Renal cortex interstitium (tissue), 11 donors: ENCODE measurements at regions not wholly inside any gene's neighbourhood (a gene's known extent, or its start where the extent isn't known, plus 50 kb on each side); places are given as distances from the start of the nearest gene placed in this dataset.

Source experiments
- DNase-seq, 11 donors: peaks; one replicate each; pipeline ENCODE4 v3.0.0-alpha.2; 2013; ENCODE audit warnings: low read depth in 9 of 11, low spot score in 4 of 11; ENCODE audit errors: extremely low read depth in 1 of 11

GRCh38 chr2:60400462-60401246 is 152.8 kb downstream of the BCL11A start:
- no peak for DNase-seq

- no peak for DNase-seq
Measured at GRCh38 chr2:60394463-60394862, 159.0 kb downstream of the BCL11A start.

DNA sequence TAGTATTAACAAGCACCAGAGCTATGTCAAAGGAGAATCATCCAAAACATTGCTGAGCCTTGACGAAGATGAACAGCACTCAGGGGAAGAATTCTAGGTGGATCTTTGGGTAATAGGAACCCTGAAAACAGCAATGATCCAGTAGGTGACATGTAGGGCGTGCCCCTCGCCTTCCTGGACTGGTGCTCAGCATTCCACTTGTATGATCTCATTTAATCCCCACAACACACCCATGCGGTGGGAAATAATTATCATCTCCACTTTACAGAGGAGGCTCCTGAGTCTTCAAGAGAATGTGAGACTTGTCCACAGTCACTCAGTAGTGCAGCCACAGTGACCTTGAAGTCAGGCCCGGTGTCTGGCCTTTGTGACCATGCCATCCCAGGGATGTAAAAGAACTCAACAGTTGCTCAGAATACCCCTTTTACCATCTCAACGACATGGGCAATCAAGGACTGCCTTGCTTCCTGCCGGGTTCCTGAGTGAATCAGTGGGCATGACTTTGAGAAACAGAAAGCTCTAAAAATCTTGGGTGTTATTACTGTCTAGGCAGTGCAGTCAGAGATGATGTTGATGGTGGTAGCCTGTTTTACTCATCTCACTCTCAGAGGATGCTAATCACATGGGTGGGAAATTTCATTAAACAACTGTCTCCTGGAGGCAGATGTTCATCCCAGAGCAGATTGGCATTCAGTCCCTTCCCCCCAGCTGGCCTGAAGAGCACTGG is 161.6 kb downstream of the BCL11A start:
- no peak for DNase-seq

- DNase-seq: no peak
Measured at GRCh38 chr2:60391230-60391629, 162.2 kb downstream of the BCL11A start.

- no peak for DNase-seq
Measured at GRCh38 chr2:60386436-60386835, 167.0 kb downstream of the BCL11A start.

GRCh38 chr2:60385648-60386047 is 167.8 kb downstream of the BCL11A start:
- DNase-seq: no peak

DNA sequence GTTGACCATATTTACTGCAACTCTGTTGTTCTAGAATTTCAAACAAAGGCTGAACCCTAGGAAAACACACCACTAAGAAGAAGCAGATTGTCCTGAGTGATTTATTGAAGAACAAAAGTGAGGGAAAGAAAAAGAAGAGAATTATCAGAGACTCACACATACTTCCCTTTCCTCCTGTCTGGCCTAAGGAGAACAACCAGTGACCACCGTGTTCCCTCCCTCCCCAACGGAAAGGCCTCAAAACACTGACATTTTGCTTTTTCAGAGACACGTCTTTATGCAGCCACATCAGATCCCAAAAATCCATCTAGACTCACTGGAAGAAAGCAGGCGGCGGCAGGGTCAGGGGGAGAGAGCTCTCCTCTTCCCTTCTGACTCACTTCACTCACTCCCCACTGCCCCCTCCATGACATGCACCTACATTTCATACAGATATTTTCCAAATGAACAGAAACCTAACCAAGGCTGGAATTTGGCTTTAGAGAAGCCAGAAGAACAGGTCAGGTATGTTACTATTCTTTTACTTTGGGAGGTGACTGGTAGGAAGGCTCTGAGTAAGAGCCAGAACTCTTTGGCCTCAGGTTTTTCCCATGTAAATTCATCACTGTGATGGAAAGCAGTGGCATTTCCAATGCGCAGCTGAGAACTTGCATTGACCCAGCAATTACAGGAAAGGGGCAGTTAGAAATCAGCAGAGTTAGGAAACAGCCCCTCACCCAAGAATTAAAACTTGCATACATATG is 169.9 kb downstream of the BCL11A start:
- DNase-seq: no peak

DNA sequence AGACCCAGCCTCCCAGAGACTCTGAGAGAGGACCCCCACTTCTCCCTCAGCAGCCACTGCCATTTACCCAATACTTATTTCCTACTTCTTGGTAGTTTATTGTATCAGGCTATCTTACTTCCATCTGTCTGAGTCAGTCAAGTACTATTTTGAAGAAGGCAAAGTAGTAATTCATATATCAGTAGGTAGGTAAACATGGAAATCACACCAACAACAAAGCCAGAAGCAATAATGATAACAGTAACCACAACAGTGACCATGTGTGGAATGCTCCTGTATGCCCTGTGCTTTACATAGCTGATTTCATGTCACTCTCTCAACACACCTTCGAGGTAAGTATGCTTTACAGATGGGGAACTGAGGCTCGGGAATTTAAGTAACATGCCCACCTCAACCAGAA is 173.0 kb downstream of the BCL11A start:
- DNase-seq: no peak

- DNase-seq: no peak
Measured at GRCh38 chr2:60379684-60380083, 173.8 kb downstream of the BCL11A start.

DNA sequence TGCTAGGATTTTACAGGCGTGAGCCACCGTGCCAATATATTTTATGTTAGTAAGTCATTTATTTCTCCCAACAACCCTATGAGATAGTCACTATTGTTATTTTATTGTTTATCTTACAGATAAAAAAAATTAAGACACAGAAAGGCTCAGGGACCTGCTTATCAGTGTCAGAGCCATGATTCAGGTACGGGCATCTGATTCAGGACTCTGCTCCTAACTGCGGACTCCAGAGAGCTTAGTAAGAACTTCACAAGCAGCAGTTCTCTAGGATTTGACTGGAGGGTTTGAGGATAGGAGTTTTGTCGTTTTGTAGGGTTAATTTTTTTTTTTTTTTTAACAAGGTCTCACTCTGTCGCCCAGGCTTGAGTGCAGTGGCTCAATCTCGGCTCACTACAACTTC is 174.2 kb downstream of the BCL11A start:
- no peak for DNase-seq

DNA sequence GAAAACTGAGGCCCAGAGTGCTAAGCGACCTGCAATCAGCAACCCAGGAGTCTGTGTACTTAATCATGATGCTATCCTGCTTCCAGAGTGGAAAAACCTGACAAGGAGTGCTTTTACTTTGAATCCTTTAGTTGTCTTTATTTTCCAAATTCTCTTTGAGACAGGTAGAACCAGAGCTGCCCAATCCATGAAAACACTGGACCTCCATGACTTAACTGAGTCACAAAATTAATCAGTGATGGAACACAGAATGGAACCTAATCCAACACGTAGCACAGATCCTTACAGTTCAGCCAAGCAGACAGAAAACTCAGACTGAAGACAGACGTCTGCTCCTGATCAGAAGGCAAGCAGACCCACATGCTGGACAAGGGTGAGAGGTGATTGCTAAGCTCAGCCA is 175.6 kb downstream of the BCL11A start:
- DNase-seq: no peak

GRCh38 chr2:60376252-60376651 is 177.2 kb downstream of the BCL11A start:
- DNase-seq: no peak

DNA sequence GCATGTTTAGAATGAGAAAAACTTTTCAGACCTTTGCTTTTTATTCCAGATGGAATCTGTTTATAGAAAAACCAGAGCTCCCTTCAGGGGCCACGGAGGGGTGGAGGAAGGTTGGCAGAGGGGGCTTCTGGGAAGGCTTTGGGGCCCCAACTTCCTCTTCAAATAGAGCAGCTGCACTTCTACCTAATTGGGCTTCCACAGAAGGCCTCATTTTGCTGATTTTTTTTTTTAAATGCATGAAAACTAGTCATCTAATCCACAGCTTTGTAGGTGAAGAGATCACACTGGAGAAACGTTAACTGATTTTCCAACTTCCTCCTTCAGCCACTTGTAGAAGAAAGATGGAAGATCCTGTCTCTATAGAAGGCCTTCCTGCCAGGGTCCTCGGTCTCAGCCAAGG is 181.8 kb downstream of the BCL11A start:
- no peak for DNase-seq

DNA sequence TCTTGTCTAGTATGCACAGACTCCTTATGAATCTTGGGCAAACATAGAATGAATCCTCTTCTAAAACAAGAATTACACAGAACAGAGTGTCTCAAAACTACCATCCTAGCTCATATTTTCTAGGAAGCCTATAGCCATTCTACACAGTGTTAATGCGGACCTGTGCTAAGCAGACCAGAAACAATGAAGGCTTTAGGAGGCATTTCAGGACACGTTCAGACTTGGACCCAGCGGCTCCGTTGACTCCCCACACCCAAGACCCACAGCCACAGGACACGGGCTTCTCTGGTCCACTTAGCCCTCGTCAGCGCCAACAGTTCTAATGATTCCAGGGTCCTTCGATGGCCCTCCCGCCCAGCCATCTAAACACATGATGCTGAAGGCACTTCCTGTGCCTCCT is 182.2 kb downstream of the BCL11A start:
- DNase-seq: no peak

GRCh38 chr2:60370814-60371213 is 182.6 kb downstream of the BCL11A start:
- no peak for DNase-seq

- DNase-seq: no peak
Measured at GRCh38 chr2:60368456-60368855, 185.0 kb downstream of the BCL11A start.

- DNase-seq: no peak
Measured at GRCh38 chr2:60366135-60366712, 187.2 kb downstream of the BCL11A start.

DNA sequence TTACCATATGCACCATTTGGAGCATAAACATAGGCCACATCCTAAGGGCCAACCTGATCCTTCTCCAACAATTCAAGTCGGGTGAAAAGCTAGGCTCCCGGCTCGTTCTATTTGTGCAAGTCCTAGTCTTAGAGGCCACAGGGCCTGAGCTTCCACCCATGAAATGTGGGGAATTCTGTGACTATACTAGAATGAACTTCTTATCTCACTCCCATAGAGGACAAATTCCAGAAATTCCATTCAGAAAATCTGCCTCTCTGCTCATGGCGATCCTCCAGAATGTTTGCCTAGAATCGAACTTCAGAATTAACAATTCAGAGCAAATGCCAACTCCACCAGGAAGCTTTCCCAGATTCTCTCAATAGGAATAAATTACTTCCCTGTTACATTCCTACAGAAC is 187.9 kb downstream of the BCL11A start:
- no peak for DNase-seq

GRCh38 chr2:60364491-60364890 is 189.0 kb downstream of the BCL11A start:
- no peak for DNase-seq

DNA sequence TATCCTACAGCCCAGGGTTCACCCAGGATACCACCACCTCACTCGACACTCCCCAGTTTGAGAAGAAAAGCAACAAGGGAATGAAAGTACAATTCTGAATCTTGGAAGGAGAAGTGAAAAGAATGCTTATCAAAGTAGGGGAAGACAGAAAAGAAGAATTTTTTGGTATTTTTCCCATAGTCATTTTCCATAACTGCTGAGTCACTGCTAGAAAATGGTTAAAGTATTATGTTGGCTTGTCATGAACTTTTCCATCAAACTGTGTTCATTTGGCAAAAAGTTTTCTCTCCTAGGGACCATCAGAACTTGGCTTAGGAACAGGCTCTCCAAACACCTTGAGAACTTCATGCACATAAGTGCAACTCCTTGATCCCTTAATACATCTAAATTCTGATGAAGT is 192.0 kb downstream of the BCL11A start:
- no peak for DNase-seq
